ENCODE measurements at regions not wholly inside any gene's neighbourhood (a gene's known extent, or its start where the extent isn't known, plus 50 kb on each side); places are given as distances from the start of the nearest gene placed in this dataset.

DNA sequence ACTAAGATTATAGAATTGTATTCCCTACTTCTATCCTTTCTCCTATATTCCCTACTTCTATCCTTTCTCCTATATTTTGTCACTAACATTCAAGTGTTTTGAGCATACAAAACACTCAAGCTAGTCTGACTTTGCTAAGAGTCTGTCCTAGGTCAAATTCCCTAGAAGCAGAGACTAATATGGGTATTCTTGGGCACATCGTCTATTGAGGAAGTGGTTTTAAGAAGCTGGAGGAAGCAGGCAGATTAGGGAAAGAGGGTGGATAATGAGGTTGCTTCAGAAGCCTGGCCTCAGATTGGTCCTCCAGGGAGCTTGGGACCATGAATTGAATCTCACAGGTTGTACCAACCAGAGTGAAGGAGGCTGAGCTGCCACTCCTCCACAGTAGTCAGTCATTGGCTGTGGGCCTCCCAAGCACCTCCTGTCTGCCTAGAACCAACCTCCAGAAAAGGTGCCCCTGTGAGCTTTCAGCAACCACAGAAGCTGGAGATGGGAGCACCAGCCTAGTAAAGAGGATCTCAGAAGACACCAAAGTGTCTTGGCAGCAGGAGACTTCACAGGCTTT, 295.9 kb upstream of the PHF14 start:
- TF ChIP-seq, protein P1, sequence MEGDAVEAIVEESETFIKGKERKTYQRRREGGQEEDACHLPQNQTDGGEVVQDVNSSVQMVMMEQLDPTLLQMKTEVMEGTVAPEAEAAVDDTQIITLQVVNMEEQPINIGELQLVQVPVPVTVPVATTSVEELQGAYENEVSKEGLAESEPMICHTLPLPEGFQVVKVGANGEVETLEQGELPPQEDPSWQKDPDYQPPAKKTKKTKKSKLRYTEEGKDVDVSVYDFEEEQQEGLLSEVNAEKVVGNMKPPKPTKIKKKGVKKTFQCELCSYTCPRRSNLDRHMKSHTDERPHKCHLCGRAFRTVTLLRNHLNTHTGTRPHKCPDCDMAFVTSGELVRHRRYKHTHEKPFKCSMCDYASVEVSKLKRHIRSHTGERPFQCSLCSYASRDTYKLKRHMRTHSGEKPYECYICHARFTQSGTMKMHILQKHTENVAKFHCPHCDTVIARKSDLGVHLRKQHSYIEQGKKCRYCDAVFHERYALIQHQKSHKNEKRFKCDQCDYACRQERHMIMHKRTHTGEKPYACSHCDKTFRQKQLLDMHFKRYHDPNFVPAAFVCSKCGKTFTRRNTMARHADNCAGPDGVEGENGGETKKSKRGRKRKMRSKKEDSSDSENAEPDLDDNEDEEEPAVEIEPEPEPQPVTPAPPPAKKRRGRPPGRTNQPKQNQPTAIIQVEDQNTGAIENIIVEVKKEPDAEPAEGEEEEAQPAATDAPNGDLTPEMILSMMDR (IDR thresholded peaks at IDR 0.05; ENCODE audit: low read depth, low read length): no peak
- no peak for DNase-seq (ENCODE audit: low read depth in 1 of 2, low spot score in 1 of 2)
- Histone ChIP-seq H3K36me3 (no peaks in the 10 kb centered on the region), H3K4me1 (ENCODE audit: low read depth) (peaks cover 14% of the 10 kb centered on the region), H3K9me3 (ENCODE audit: low read depth) (no peaks in the 10 kb centered on the region), H3K4me3 (no peak overlapping the region), H3K27me3 (no peaks in the 10 kb centered on the region), H3K27ac (no peak overlapping the region)

DNA sequence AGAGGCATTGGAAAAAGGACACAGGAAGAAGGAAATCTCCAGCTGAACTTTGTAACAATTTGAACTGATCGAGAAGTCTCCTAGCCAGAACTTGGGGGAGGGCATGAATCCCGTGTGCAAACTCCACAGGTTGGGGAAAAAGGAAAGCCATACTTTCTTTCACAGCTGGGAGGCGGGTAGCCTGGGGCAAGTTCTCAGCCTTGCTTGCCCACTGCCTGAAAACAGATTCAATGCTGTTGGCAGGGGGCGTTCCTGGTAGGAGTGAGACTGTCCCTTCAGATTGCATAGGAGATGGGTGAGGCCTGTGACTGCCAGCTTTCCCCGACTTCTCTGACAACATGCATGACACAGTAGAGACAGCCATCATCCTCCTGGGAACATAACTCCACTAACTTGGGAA, 289.1 kb upstream of the PHF14 start:
- DNase-seq (ENCODE audit: low read depth in 1 of 2, low spot score in 1 of 2): no peak
- TF ChIP-seq, protein P1 (IDR thresholded peaks at IDR 0.05; ENCODE audit: low read depth, low read length): no peak
- Histone ChIP-seq H3K4me3 (no peak overlapping the region), H3K9me3 (ENCODE audit: low read depth) (no peaks in the 10 kb centered on the region), H3K36me3 (no peaks in the 10 kb centered on the region), H3K27me3 (no peaks in the 10 kb centered on the region), H3K4me1 (ENCODE audit: low read depth) (peaks cover 5% of the 10 kb centered on the region), H3K27ac (no peak overlapping the region)

DNA sequence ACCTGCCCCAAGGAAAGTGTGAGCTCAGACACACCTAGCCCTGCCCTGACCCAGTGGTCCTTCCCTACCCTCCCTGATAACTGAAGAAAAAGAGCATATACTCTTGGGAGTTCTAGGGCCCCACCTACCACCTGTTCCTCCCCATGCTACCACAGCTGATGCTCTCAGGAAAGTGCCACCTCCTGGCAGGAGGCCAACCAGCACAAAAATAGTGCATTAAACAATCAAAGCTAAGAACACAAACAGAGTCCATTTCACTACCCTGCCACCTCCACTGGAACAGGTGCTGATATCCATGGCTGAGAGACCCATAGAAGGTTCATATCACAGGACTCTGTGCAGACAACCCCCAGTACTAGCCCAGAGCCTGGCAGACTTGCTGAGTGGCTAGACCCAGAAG, 288.6 kb upstream of the PHF14 start:
- TF ChIP-seq, protein P1 (IDR thresholded peaks at IDR 0.05; ENCODE audit: low read depth, low read length): no peak
- Histone ChIP-seq H3K27ac (no peak overlapping the region), H3K4me1 (ENCODE audit: low read depth) (peaks cover under 1% of the 10 kb centered on the region), H3K36me3 (no peaks in the 10 kb centered on the region), H3K27me3 (no peaks in the 10 kb centered on the region), H3K4me3 (no peak overlapping the region), H3K9me3 (ENCODE audit: low read depth) (no peaks in the 10 kb centered on the region)
- DNase-seq (ENCODE audit: low read depth in 1 of 2, low spot score in 1 of 2): no peak

DNA sequence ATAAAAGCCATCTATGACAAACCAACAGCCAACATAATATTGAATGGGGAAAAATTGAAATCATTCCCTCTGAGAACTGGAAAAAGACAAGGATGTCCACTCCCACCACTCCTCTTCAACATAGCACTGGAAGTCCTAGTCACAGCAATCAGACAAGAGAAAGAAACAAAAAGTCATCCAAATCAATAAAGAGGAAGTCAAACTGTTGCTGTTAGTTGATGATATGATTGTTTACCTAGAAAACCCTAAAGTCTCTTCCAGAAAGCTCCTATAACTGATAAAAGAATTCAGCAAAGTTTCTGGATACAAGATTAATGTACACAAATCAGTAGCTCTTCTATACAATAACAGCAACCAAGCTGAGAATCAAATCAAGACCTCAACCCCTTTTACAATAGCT, 285.1 kb upstream of the PHF14 start:
- no peaks in the 10 kb centered on the region for H3K27me3 ChIP-seq
- no peak overlapping the region for H3K27ac ChIP-seq
- TF ChIP-seq, protein P1 (IDR thresholded peaks at IDR 0.05; ENCODE audit: low read depth, low read length): no peak
- DNase-seq (ENCODE audit: low read depth in 1 of 2, low spot score in 1 of 2): no peak
- no peaks in the 10 kb centered on the region for H3K4me1 ChIP-seq (ENCODE audit: low read depth)
- no peak overlapping the region for H3K4me3 ChIP-seq
- no peaks in the 10 kb centered on the region for H3K9me3 ChIP-seq (ENCODE audit: low read depth)
- H3K36me3 ChIP-seq: no peaks in the 10 kb centered on the region

DNA sequence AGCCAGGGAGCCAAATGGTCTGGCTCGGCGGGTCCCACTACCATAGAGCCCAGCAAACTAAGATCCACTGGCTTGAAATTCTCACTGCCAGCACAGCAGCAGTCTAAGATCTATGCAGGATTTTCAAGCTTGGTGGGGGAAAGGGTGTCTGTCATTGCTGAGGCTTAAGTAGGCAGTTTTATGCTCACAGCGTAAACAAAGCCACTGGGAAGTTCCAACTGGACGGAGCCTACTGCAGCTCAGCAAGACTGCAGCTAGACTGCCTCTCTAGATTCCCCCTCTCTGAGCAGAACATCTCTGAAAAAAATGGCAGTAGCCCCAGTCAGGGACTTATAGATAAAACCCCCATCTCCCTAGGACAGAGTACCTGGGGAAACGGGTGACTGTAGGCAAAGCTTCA, 277.6 kb upstream of the PHF14 start:
- Histone ChIP-seq H3K4me3 (no peak overlapping the region), H3K36me3 (no peaks in the 10 kb centered on the region), H3K27ac (no peak overlapping the region), H3K9me3 (ENCODE audit: low read depth) (no peaks in the 10 kb centered on the region), H3K4me1 (ENCODE audit: low read depth) (no peaks in the 10 kb centered on the region), H3K27me3 (no peaks in the 10 kb centered on the region)
- TF ChIP-seq, protein P1 (IDR thresholded peaks at IDR 0.05; ENCODE audit: low read depth, low read length): no peak
- DNase-seq (ENCODE audit: low read depth in 1 of 2, low spot score in 1 of 2): no peak

DNA sequence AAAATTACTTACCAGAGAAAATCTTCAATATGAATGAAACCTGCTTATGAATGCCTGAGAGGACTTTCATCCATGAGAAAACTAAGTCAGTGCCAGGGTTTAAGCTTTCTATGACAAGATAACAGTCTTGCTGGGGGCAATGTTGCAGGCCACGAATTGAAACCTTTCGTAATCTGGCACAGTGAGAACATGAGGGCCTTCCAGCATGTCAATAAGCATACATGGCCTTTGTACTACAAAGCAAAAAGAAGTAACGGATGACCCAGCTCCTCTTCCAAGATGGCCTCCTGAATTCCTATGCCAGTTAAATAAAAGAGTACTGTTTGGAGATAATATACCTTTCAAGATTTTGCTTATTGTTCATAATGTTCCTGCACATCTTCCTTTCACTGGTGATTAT, 270.6 kb upstream of the PHF14 start:
- H3K27ac ChIP-seq: no peak overlapping the region
- H3K4me3 ChIP-seq: no peak overlapping the region
- no peak for DNase-seq (ENCODE audit: low read depth in 1 of 2, low spot score in 1 of 2)
- TF ChIP-seq, protein P1 (IDR thresholded peaks at IDR 0.05; ENCODE audit: low read depth, low read length): no peak
- no peaks in the 10 kb centered on the region for H3K4me1 ChIP-seq (ENCODE audit: low read depth)
- H3K27me3 ChIP-seq: no peaks in the 10 kb centered on the region
- no peaks in the 10 kb centered on the region for H3K9me3 ChIP-seq (ENCODE audit: low read depth)
- no peaks in the 10 kb centered on the region for H3K36me3 ChIP-seq

Measured in cardiac muscle cell (in vitro differentiated cells and primary cell).